ENCODE measurements at regions not wholly inside any gene's neighbourhood (a gene's known extent, or its start where the extent isn't known, plus 50 kb on each side); places are given as distances from the start of the nearest gene placed in this dataset.

- Histone ChIP-seq H3K9me3 (no peaks in the 10 kb centered on the region), H3K27ac (no peak overlapping the region), H3K4me3 (no peak overlapping the region), H3K36me3 (no peaks in the 10 kb centered on the region), H3K4me1 (no peaks in the 10 kb centered on the region), H3K27me3 (no peaks in the 10 kb centered on the region)
- no peak for DNase-seq (ENCODE audit: extremely low spot score in 2 of 2)
- TF ChIP-seq POLR2AphosphoS5 (IDR thresholded peaks at IDR 0.05; ENCODE audit: insufficient read depth in 1 of 2, low read depth in 1 of 2) (no peak), POLR2A (IDR thresholded peaks at IDR 0.05) (no peak)
- TF ChIP-seq, protein P1, sequence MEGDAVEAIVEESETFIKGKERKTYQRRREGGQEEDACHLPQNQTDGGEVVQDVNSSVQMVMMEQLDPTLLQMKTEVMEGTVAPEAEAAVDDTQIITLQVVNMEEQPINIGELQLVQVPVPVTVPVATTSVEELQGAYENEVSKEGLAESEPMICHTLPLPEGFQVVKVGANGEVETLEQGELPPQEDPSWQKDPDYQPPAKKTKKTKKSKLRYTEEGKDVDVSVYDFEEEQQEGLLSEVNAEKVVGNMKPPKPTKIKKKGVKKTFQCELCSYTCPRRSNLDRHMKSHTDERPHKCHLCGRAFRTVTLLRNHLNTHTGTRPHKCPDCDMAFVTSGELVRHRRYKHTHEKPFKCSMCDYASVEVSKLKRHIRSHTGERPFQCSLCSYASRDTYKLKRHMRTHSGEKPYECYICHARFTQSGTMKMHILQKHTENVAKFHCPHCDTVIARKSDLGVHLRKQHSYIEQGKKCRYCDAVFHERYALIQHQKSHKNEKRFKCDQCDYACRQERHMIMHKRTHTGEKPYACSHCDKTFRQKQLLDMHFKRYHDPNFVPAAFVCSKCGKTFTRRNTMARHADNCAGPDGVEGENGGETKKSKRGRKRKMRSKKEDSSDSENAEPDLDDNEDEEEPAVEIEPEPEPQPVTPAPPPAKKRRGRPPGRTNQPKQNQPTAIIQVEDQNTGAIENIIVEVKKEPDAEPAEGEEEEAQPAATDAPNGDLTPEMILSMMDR (IDR thresholded peaks at IDR 0.05): no peak
- intact Hi-C loops (cut with DNase I): no loop called here
These were observed 58.0 kb upstream of the PTPN13 start for GRCh38 chr4:86536151-86536550.

- H3K27me3 ChIP-seq: no peaks in the 10 kb centered on the region
- H3K27ac ChIP-seq: no peak overlapping the region
- no peaks in the 10 kb centered on the region for H3K4me1 ChIP-seq
- H3K4me3 ChIP-seq: no peak overlapping the region
- intact Hi-C loops (cut with DNase I): no loop called here
- no peak for TF ChIP-seq POLR2A (IDR thresholded peaks at IDR 0.05)
- no peak for TF ChIP-seq POLR2AphosphoS5 (IDR thresholded peaks at IDR 0.05; ENCODE audit: insufficient read depth in 1 of 2, low read depth in 1 of 2)
- TF ChIP-seq, protein P1 (IDR thresholded peaks at IDR 0.05): no peak
- DNase-seq (ENCODE audit: extremely low spot score in 2 of 2): no peak
- no peaks in the 10 kb centered on the region for H3K9me3 ChIP-seq
- H3K36me3 ChIP-seq: no peaks in the 10 kb centered on the region
These were observed 51.6 kb upstream of the PTPN13 start for GRCh38 chr4:86542319-86543027.

DNA sequence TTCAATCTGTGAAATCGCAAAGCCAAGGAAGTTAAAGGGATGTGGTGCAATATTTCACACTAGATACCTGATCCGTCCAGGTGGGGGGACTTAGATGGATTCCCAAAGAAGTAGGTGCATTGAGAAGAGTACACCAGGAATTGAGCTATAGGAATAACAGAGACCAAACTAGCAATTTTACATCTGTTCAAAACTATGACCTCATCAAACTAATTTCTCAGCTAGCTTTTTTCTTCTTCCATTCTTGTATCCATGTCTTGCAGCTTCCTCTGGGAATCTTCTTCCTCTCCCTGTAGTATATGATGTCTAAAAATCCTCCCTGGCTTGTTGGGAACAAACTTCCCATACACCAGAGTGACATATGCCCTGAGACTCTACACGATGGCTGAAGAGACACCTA is 51.0 kb upstream of the PTPN13 start:
- intact Hi-C loops (cut with DNase I): no loop called here
- no peak for DNase-seq (ENCODE audit: extremely low spot score in 2 of 2)
- Histone ChIP-seq H3K36me3 (no peaks in the 10 kb centered on the region), H3K9me3 (no peaks in the 10 kb centered on the region), H3K27me3 (no peaks in the 10 kb centered on the region), H3K27ac (no peak overlapping the region), H3K4me1 (no peaks in the 10 kb centered on the region), H3K4me3 (no peak overlapping the region)
- TF ChIP-seq, protein P1 (IDR thresholded peaks at IDR 0.05): no peak
- no peak for TF ChIP-seq POLR2A (IDR thresholded peaks at IDR 0.05)
- TF ChIP-seq POLR2AphosphoS5 (IDR thresholded peaks at IDR 0.05; ENCODE audit: insufficient read depth in 1 of 2, low read depth in 1 of 2): no peak

GRCh38 chr4:86543560-86544309 is 50.4 kb upstream of the PTPN13 start:
- Histone ChIP-seq H3K36me3 (no peaks in the 10 kb centered on the region), H3K4me3 (no peak overlapping the region), H3K27ac (no peak overlapping the region), H3K27me3 (no peaks in the 10 kb centered on the region), H3K9me3 (no peaks in the 10 kb centered on the region), H3K4me1 (no peaks in the 10 kb centered on the region)
- no peak for DNase-seq (ENCODE audit: extremely low spot score in 2 of 2)
- TF ChIP-seq POLR2AphosphoS5 (IDR thresholded peaks at IDR 0.05; ENCODE audit: insufficient read depth in 1 of 2, low read depth in 1 of 2) (no peak), POLR2A (IDR thresholded peaks at IDR 0.05) (no peak)
- TF ChIP-seq, protein P1 (IDR thresholded peaks at IDR 0.05): no peak
- intact Hi-C loops (cut with DNase I): no loop called here

Measured in vagina (tissue), 2 donors.